K562 (cell line): ENCODE measurements at regions not wholly inside any gene's neighbourhood (a gene's known extent, or its start where the extent isn't known, plus 50 kb on each side); places are given as distances from the start of the nearest gene placed in this dataset.

Source experiments
- BMI1 ChIP-seq: fragments of 150-350 bp; IDR thresholded peaks from 2 replicates; pipeline ENCODE4 v1.6.1; 2014; ENCODE audit warnings: low read length
- HMG20B ChIP-seq: fragments of 250-450 bp; sonication (Bioruptor Pico); IDR thresholded peaks from 2 replicates; pipeline ENCODE4 v1.5.0; 2021; ENCODE audit warnings: mild to moderate bottlenecking
- KDM2B ChIP-seq: fragments of 250-450 bp; sonication (Bioruptor Pico); IDR thresholded peaks from 2 replicates; pipeline ENCODE4 v1.8.0; 2021; ENCODE audit warnings: mild to moderate bottlenecking, moderate library complexity
- NFE2L1 ChIP-seq: fragments of 450-650 bp; IDR thresholded peaks from 2 replicates; pipeline ENCODE4 v1.6.1; 2016; ENCODE audit warnings: missing genetic modification characterization, low read depth, mild to moderate bottlenecking, missing compliant biosample characterization, moderate library complexity, borderline replicate concordance
- ZBTB1 ChIP-seq: sonication (generic); formaldehyde crosslinking; IDR thresholded peaks from 2 replicates; pipeline ENCODE4 v1.8.1; 2023; ENCODE audit warnings: missing genetic modification reagents, low read depth, mild to moderate bottlenecking, borderline replicate concordance
- ZFP36 ChIP-seq: fragments of 150-350 bp; IDR thresholded peaks from 2 replicates; pipeline ENCODE4 v1.6.1; 2018; ENCODE audit warnings: low read length, low read depth; ENCODE audit not compliant: partially characterized antibody
- ZNF668 ChIP-seq: fragments of 250-450 bp; sonication (Bioruptor Pico); IDR thresholded peaks from 2 replicates; pipeline ENCODE4 v1.8.0; 2022; ENCODE audit warnings: mild to moderate bottlenecking, inconsistent platforms
- TF ChIP-seq, protein P1 (sequence below), 3 experiments: IDR thresholded peaks in 2 of 3; conservative IDR thresholded peaks in 1 of 3; 2 replicates each; pipeline ENCODE4 v1.5.1; 2011 to 2012; ENCODE audit warnings: low read length in 3 of 3, mild to moderate bottlenecking in 3 of 3, control low read depth in 2 of 3, improper control_type of control experiment in 1 of 3, inconsistent platforms in 1 of 3, low read depth in 1 of 3, mixed read lengths in 1 of 3, moderate library complexity in 1 of 3; ENCODE audit not compliant: insufficient read depth in 2 of 3
- TF ChIP-seq, protein P2 (sequence below), 2 experiments: fragments of 450-650 bp; IDR thresholded peaks; 2 replicates each; pipeline ENCODE4 v1.6.1; 2016; ENCODE audit warnings: mild to moderate bottlenecking in 2 of 2, borderline replicate concordance in 1 of 2, low read depth in 1 of 2, moderate library complexity in 1 of 2
- TF ChIP-seq, protein P3 (sequence below): fragments of 250-450 bp; sonication (Bioruptor Pico); IDR thresholded peaks from 2 replicates; pipeline ENCODE4 v1.4.0; 2020; ENCODE audit warnings: mild to moderate bottlenecking, moderate library complexity
- TF ChIP-seq, protein P4 (sequence below): fragments of 250-450 bp; sonication (Bioruptor Pico); IDR thresholded peaks from 2 replicates; pipeline ENCODE4 v1.5.0; 2020; ENCODE audit warnings: mild to moderate bottlenecking, borderline replicate concordance

DNA sequence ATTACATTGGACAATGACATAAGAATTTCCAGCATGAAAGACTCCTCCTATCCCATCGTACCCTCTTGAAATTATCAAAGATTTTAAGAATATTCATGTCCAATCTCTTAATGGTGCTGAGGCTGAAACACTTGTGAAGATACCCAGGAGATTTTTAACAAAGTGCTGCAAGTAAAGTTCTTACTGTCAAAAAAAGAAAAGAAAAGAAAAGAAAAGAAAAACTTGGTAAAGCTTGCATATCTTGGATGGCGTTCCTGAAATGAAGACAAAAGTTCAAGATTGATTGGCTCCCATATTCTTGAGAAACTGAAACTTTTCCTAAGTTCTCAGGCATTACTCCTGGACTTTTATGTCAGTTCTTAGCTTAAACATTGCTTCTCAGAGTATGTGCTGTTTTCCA is 1010.5 kb upstream of the PIK3C3 start:
- TF ChIP-seq, protein P1, sequence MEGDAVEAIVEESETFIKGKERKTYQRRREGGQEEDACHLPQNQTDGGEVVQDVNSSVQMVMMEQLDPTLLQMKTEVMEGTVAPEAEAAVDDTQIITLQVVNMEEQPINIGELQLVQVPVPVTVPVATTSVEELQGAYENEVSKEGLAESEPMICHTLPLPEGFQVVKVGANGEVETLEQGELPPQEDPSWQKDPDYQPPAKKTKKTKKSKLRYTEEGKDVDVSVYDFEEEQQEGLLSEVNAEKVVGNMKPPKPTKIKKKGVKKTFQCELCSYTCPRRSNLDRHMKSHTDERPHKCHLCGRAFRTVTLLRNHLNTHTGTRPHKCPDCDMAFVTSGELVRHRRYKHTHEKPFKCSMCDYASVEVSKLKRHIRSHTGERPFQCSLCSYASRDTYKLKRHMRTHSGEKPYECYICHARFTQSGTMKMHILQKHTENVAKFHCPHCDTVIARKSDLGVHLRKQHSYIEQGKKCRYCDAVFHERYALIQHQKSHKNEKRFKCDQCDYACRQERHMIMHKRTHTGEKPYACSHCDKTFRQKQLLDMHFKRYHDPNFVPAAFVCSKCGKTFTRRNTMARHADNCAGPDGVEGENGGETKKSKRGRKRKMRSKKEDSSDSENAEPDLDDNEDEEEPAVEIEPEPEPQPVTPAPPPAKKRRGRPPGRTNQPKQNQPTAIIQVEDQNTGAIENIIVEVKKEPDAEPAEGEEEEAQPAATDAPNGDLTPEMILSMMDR (IDR thresholded peaks at IDR 0.05 in 2 of 3, conservative IDR thresholded peaks at IDR 0.05 in 1 of 3; ENCODE audit: insufficient read depth in 2 of 3, low read depth in 1 of 3, low read length in 3 of 3): no peak
- TF ChIP-seq ZFP36: no peak
- TF ChIP-seq ZNF668 (CRISPR knock-in tag): no peak
- TF ChIP-seq, protein P2, sequence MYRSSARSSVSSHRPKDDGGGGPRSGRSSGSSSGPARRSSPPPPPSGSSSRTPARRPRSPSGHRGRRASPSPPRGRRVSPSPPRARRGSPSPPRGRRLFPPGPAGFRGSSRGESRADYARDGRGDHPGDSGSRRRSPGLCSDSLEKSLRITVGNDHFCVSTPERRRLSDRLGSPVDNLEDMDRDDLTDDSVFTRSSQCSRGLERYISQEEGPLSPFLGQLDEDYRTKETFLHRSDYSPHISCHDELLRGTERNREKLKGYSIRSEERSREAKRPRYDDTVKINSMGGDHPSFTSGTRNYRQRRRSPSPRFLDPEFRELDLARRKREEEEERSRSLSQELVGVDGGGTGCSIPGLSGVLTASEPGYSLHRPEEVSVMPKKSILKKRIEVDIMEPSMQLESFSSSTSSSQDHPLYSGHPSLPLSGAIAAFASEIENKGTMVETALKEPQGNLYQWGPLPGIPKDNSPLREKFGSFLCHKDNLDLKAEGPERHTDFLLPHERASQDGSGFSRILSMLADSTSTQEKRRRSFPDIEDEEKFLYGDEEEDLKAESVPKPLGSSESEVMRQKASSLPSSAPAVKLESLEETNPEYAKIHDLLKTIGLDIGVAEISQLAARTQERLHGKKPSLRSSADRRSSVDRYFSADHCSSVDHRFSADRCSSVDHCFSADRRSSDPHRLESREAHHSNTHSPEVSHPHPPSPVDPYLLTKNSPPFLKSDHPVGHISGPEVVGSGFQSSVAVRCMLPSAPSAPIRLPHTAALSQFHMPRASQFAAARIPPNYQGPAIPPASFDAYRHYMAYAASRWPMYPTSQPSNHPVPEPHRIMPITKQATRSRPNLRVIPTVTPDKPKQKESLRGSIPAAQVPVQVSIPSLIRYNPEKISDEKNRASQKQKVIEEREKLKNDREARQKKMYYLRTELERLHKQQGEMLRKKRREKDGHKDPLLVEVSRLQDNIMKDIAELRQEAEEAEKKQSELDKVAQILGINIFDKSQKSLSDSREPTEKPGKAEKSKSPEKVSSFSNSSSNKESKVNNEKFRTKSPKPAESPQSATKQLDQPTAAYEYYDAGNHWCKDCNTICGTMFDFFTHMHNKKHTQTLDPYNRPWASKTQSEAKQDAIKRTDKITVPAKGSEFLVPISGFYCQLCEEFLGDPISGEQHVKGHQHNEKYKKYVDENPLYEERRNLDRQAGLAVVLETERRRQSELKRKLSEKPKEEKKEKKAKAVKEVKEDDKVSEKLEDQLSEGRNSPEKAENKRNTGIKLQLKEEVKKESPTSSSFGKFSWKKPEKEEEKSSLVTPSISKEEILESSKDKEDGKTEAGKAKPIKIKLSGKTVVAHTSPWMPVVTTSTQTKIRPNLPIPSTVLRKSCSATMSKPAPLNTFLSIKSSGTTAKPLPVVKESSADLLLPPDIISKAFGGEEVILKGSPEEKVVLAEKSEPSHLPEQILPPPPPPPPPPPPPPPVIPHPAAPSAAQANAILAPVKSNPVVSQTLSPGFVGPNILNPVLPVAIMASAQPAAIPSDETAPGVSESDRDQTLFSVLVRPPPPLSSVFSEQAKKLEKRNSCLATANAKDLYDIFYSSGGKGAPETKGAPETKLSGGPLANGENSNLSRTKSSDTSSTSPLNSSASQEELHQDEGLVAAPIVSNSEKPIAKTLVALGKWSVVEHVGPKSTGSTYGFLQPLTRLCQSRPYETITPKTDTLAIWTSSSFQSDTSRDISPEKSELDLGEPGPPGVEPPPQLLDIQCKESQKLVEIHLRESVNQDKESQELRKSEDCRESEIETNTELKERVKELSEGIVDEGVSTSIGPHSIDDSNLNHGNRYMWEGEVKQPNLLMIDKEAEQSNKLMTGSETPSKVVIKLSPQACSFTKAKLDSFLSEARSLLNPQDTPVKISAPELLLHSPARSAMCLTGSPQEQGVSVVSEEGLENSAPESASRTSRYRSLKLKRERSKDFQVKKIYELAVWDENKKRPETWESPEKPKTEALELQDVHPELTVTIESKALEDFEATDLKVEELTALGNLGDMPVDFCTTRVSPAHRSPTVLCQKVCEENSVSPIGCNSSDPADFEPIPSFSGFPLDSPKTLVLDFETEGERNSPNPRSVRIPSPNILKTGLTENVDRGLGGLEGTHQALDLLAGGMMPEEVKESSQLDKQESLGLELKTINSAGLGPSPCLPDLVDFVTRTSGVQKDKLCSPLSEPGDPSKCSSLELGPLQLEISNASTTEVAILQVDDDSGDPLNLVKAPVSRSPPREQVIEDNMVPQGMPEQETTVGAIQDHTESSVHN (IDR thresholded peaks at IDR 0.05; ENCODE audit: borderline replicate concordance in 1 of 2, low read depth in 1 of 2): no peak
- TF ChIP-seq, protein P3, sequence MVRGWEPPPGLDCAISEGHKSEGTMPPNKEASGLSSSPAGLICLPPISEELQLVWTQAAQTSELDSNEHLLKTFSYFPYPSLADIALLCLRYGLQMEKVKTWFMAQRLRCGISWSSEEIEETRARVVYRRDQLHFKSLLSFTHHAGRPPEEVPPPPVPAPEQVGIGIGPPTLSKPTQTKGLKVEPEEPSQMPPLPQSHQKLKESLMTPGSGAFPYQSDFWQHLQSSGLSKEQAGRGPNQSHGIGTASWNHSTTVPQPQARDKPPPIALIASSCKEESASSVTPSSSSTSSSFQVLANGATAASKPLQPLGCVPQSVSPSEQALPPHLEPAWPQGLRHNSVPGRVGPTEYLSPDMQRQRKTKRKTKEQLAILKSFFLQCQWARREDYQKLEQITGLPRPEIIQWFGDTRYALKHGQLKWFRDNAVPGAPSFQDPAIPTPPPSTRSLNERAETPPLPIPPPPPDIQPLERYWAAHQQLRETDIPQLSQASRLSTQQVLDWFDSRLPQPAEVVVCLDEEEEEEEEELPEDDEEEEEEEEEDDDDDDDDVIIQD: no peak
- no peak for TF ChIP-seq BMI1
- TF ChIP-seq ZBTB1 (CRISPR knock-in tag): no peak
- TF ChIP-seq HMG20B (CRISPR knock-in tag): no peak
- TF ChIP-seq, protein P4, sequence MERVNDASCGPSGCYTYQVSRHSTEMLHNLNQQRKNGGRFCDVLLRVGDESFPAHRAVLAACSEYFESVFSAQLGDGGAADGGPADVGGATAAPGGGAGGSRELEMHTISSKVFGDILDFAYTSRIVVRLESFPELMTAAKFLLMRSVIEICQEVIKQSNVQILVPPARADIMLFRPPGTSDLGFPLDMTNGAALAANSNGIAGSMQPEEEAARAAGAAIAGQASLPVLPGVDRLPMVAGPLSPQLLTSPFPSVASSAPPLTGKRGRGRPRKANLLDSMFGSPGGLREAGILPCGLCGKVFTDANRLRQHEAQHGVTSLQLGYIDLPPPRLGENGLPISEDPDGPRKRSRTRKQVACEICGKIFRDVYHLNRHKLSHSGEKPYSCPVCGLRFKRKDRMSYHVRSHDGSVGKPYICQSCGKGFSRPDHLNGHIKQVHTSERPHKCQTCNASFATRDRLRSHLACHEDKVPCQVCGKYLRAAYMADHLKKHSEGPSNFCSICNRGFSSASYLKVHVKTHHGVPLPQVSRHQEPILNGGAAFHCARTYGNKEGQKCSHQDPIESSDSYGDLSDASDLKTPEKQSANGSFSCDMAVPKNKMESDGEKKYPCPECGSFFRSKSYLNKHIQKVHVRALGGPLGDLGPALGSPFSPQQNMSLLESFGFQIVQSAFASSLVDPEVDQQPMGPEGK: no peak
- no peak for TF ChIP-seq NFE2L1
- no peak for TF ChIP-seq KDM2B
